Gastroesophageal sphincter (tissue), 4 donors: ENCODE measurements at regions not wholly inside any gene's neighbourhood (a gene's known extent, or its start where the extent isn't known, plus 50 kb on each side); places are given as distances from the start of the nearest gene placed in this dataset.

ENCODE experiments used
- ATAC-seq: fragments of 150-250 bp; one replicate; pipeline ENCODE4 v1.9.1; 2016; ENCODE audit warnings: mild to moderate bottlenecking, moderate library complexity
- H3K27ac ChIP-seq, 4 donors: fragments of 200-600 bp; sonication (generic) in 3 of 4; 1 replicate in 3 of 4; 2 replicates in 1 of 4; pipeline ENCODE4 v1.5.1; 2016 to 2019
- H3K27me3 ChIP-seq: fragments of 200-600 bp; sonication (generic); one replicate; pipeline ENCODE4 v1.5.1; 2019
- H3K36me3 ChIP-seq, 2 donors: fragments of 200-600 bp; sonication (generic); one replicate each; pipeline ENCODE4 v1.5.1; 2019; ENCODE audit warnings: control low read depth in 1 of 2
- H3K4me1 ChIP-seq, 3 donors: fragments of 200-600 bp; sonication (generic); 1 replicate in 2 of 3; 2 replicates in 1 of 3; pipeline ENCODE4 v1.5.1; 2016 to 2019; ENCODE audit warnings: control low read depth in 2 of 3
- H3K4me3 ChIP-seq, 2 donors: fragments of 200-600 bp; sonication (generic); one replicate each; pipeline ENCODE4 v1.5.1; 2019; ENCODE audit warnings: mild to moderate bottlenecking in 1 of 2, moderate library complexity in 1 of 2
- H3K9me3 ChIP-seq, 3 donors: fragments of 200-600 bp; sonication (generic); one replicate each; pipeline ENCODE4 v1.5.1; 2017 to 2019; ENCODE audit warnings: control low read depth in 2 of 3
- EP300 ChIP-seq: sonication (generic); formaldehyde crosslinking; IDR thresholded peaks from one replicate; pipeline ENCODE4 v1.6.1; 2017; ENCODE audit warnings: antibody characterized with exemption, mild to moderate bottlenecking
- POLR2A ChIP-seq, 2 donors: fragments of 450-650 bp; IDR thresholded peaks; one replicate each; pipeline ENCODE4 v1.6.1; 2017; ENCODE audit warnings: antibody characterized with exemption in 2 of 2, mild to moderate bottlenecking in 2 of 2, moderate library complexity in 1 of 2
- POLR2AphosphoS5 ChIP-seq: sonication (generic); formaldehyde crosslinking; IDR thresholded peaks from one replicate; pipeline ENCODE4 v1.6.1; 2017; ENCODE audit warnings: antibody characterized with exemption
- WGBS, 2 donors: methylation state at CpG; one replicate each; pipeline ENCODE4 v1.1.5; 2018; ENCODE audit warnings: low coverage in 1 of 2; 5-methylcytosine and 5-hydroxymethylcytosine counted together
- TF ChIP-seq, protein P1 (sequence below), 4 experiments: fragments of 200-600 bp in 2 of 4; fragments of 450-650 bp in 2 of 4; sonication (generic) in 1 of 4; IDR thresholded peaks; one replicate each; pipeline ENCODE4 v1.5.1; 2017 to 2019; ENCODE audit warnings: antibody characterized with exemption in 4 of 4, mild to moderate bottlenecking in 2 of 4, moderate library complexity in 2 of 4

DNA sequence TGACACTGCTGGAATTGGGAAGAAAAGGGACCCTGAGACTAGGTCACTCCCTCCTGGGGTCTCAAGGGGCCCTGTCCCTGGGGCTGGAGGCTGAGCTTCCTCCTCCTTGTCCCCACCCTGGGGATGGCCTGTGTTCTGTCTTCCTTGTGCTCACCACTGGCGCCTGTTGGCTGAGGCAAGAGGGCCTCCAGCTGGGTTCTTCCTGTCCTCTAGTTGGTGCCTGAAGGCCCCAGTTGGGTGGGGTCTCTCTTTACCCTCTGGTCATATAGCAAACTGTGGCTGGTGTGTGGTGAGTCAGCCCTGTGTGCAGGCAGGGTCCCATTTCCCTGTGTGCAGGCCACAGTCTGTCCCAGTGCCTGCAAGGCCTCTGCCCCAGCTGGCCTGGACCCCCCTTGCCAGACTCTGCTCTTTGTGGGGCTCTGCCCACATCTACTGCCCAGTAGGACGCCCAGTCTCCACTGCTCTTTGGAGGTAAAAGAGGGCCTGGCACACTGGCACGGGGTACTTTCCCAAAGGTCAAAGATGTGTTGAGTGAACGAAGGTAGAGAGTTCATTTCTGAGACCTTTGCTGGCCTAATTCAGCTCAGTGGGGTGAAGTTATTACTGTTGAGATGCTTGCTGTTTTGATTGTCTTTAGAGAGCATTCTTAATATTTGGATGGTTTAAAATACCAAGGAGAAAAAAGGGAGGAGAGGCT, 55.1 kb upstream of the CLDN5 start:
- H3K4me3 ChIP-seq, result no peak overlapping the region
- no peaks in the 10 kb centered on the region for H3K36me3 ChIP-seq
- H3K27me3 ChIP-seq, result peaks cover 35% of the 10 kb centered on the region
- no peaks in the 10 kb centered on the region for H3K9me3 ChIP-seq
- H3K4me1 ChIP-seq, result no peaks in the 10 kb centered on the region
- TF ChIP-seq, protein P1, sequence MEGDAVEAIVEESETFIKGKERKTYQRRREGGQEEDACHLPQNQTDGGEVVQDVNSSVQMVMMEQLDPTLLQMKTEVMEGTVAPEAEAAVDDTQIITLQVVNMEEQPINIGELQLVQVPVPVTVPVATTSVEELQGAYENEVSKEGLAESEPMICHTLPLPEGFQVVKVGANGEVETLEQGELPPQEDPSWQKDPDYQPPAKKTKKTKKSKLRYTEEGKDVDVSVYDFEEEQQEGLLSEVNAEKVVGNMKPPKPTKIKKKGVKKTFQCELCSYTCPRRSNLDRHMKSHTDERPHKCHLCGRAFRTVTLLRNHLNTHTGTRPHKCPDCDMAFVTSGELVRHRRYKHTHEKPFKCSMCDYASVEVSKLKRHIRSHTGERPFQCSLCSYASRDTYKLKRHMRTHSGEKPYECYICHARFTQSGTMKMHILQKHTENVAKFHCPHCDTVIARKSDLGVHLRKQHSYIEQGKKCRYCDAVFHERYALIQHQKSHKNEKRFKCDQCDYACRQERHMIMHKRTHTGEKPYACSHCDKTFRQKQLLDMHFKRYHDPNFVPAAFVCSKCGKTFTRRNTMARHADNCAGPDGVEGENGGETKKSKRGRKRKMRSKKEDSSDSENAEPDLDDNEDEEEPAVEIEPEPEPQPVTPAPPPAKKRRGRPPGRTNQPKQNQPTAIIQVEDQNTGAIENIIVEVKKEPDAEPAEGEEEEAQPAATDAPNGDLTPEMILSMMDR (IDR thresholded peaks at IDR 0.05), result no peak
- TF ChIP-seq EP300 (no peak), POLR2A (IDR thresholded peaks at IDR 0.05) (no peak), POLR2AphosphoS5 (no peak)
- no peak for ATAC-seq
- 68 to 100% methylated on average over 1 to 3 of the region's 4 CpGs for WGBS, 2 donors
- peak overlapping the region in 1 of 4 donors; percentile 61 for H3K27ac ChIP-seq

DNA sequence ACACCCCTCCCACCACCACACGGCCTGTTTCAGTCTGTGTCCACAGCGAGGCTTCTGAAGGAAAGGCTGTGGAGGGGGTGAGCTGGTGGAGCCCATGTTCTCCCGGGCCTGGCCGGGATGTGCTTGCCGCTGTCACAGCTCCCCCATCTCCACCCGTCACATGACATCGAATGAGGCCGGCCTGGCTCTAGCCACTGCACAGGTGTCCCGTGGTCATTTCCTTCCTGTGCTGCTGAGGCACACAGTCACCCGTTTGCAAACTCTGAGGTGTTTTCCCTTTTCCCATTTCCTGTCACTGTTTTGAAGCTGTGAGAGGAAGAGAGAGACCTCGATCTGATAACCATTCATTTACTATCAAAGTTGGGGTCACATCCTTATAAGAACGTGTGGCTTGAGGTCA, 55.7 kb upstream of the CLDN5 start:
- peak; percentile 68 for ATAC-seq
- TF ChIP-seq, protein P1 (IDR thresholded peaks at IDR 0.05), result no peak
- peak; percentile 17 for TF ChIP-seq POLR2AphosphoS5
- TF ChIP-seq EP300, result no peak
- no peaks in the 10 kb centered on the region for H3K9me3 ChIP-seq
- no peaks in the 10 kb centered on the region for H3K4me1 ChIP-seq
- peaks cover 35% of the 10 kb centered on the region for H3K27me3 ChIP-seq
- no peak overlapping the region for H3K4me3 ChIP-seq
- 43 to 49% methylated on average over 11 to 12 of the region's 12 CpGs for whole genome bisulfite sequencing, 2 donors
- H3K36me3 ChIP-seq, result no peaks in the 10 kb centered on the region
- peak overlapping the region in 1 of 4 donors; percentile 61 for H3K27ac ChIP-seq

DNA sequence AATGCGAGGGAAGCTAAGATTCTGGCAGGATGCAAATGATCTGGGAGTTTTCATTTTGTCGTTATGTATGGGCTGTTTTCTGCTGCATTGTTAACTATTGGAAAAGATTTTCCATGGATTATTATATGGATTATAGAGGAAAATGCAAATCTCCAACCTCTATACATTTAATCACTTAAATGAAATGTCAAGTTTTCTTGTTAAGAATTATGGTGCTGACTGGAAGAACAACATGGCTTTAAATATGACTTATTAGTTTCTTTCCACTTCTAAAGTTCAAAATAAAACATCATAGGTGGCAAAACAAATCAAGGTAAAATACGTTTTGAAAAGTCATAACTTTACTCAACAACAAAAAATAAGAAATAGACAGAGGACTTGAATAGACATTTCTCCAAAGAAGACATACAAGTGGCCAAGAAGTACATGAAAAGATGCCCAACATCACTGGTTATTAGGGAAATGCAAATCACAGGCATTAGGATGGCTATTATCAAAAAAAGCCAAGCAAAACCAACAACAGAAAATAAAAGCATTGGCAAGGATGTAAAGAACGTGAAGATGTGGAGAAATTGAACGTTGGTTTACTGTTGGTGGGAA, 56.2 kb upstream of the CLDN5 start:
- no peaks in the 10 kb centered on the region for H3K9me3 ChIP-seq
- H3K27me3 ChIP-seq, result peaks cover 35% of the 10 kb centered on the region
- no peak for ATAC-seq
- WGBS, 2 donors, result 64 to 75% methylated on average over 5 of the region's 5 CpGs
- no peak overlapping the region for H3K27ac ChIP-seq
- no peak overlapping the region for H3K4me3 ChIP-seq
- TF ChIP-seq POLR2A (IDR thresholded peaks at IDR 0.05), result no peak
- TF ChIP-seq EP300, result no peak
- no peaks in the 10 kb centered on the region for H3K4me1 ChIP-seq
- no peaks in the 10 kb centered on the region for H3K36me3 ChIP-seq

DNA sequence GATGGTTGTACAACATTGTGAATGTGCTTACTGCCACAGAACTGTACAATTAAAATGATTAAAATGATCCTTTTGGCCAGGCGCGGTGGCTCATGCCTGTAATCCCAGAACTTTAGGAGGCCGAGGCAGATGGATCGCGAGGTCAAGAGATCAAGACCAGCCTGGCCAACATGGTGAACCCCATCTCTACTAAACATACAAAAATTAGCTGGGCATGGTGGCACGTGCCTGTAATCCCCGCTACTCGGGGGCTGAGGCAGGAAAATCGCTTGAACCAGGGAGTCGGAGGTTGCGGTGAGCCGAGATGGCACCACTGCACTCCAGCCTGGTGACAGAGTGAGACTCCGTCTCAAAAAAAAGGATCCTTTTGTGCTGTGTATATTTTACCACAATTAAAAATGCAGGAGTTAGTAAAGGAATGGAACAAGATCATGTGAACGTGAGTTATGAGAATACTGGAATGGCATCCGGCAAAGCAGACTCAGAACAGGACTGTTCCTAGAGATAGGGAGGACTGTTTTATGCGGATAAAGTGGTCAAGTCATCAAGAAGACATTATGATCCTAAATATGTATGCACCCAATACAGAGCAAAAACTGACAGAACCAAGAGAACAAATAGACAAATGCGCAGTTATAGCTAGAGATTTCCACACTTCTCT, 58.0 kb upstream of the CLDN5 start:
- ATAC-seq, result no peak
- no peak for TF ChIP-seq POLR2A (IDR thresholded peaks at IDR 0.05)
- TF ChIP-seq, protein P1 (IDR thresholded peaks at IDR 0.05), result no peak
- TF ChIP-seq POLR2AphosphoS5, result no peak
- TF ChIP-seq EP300, result no peak
- Histone ChIP-seq H3K9me3 (no peaks in the 10 kb centered on the region), H3K4me1 (no peaks in the 10 kb centered on the region), H3K36me3 (no peaks in the 10 kb centered on the region), H3K27me3 (peaks cover 27% of the 10 kb centered on the region), H3K27ac (no peak overlapping the region), H3K4me3 (no peak overlapping the region)
- WGBS, 2 donors, result 85% methylated on average over 8 to 11 of the region's 17 CpGs

DNA sequence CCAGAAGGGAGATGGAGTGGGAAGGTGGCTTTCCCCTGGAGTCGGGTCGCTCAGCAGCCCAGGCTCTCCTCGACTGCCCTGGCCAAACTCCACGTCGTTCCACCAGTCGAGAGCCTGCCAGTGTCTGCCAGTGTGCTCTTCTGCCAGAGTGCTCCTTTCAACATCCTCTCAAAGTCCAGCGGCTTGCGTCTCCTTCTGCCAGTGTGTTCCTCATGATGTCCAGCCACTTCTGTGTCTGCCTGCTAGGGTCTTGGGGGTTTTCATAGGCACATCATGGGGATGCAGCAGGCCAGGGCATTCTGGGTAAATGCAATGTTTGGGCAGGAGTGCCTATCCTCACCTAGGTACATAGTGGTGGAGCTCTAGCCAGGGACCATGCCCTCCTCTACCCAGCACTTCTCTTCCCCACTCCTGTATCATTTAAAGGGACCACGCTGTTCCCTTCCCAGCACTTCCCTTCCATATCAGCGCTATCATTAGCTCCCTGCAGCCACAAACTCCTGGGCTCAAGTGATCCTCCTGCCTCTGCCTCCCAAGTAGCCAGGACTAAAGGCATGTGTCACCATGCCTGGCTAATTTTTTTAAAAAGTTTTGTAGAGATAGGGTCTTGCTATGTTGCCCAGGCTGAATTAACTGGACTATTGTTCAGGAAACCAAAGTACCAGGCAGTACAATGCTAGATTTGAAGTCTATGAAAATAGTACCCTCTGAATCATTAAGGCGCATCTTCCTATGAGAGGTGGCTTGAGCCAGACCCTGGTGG, 62.9 kb upstream of the CLDN5 start:
- Histone ChIP-seq H3K9me3 (no peaks in the 10 kb centered on the region), H3K4me3 (no peak overlapping the region), H3K27ac (no peak overlapping the region), H3K27me3 (peaks cover 24% of the 10 kb centered on the region), H3K36me3 (no peaks in the 10 kb centered on the region), H3K4me1 (no peaks in the 10 kb centered on the region)
- TF ChIP-seq, protein P1 (IDR thresholded peaks at IDR 0.05), result no peak
- TF ChIP-seq EP300, result no peak
- TF ChIP-seq POLR2AphosphoS5, result no peak
- no peak for TF ChIP-seq POLR2A (IDR thresholded peaks at IDR 0.05)
- WGBS, 2 donors, result 65% methylated on average over 5 to 11 of the region's 11 CpGs
- no peak for ATAC-seq
